HG03558 (cell line): ENCODE measurements at regions not wholly inside any gene's neighbourhood (a gene's known extent, or its start where the extent isn't known, plus 50 kb on each side); places are given as distances from the start of the nearest gene placed in this dataset.

Experiments used
- ATAC-seq: cut with Tn5 transposase; IDR thresholded peaks from one replicate; pipeline ENCODE4 v1.9.1; 2021; ENCODE audit warnings: moderate number of reproducible peaks; ENCODE audit not compliant: unreplicated experiment; ENCODE audit errors: extremely low read depth

GRCh38 chr2:18214936-18215335 is 336.5 kb downstream of the KCNS3 start:
- ATAC-seq: no peak

- ATAC-seq: no peak
These were observed 335.5 kb downstream of the KCNS3 start for GRCh38 chr2:18213986-18214385.

GRCh38 chr2:18209934-18210639 is 331.6 kb downstream of the KCNS3 start:
- ATAC-seq: no peak

GRCh38 chr2:18208956-18209355 is 330.5 kb downstream of the KCNS3 start:
- ATAC-seq: no peak

- no peak for ATAC-seq
These were observed 322.3 kb downstream of the KCNS3 start for GRCh38 chr2:18200771-18201170.

- no peak for ATAC-seq
These were observed 320.2 kb downstream of the KCNS3 start for GRCh38 chr2:18198677-18199076.

GRCh38 chr2:18194161-18194560 is 315.7 kb downstream of the KCNS3 start:
- no peak for ATAC-seq

GRCh38 chr2:18186816-18187613 is 308.5 kb downstream of the KCNS3 start:
- no peak for ATAC-seq

- ATAC-seq: no peak
These were observed 304.4 kb downstream of the KCNS3 start for GRCh38 chr2:18182861-18183260.

GRCh38 chr2:18180912-18181311 is 302.4 kb downstream of the KCNS3 start:
- ATAC-seq: no peak

GRCh38 chr2:18180031-18180610 is 301.7 kb downstream of the KCNS3 start:
- no peak for ATAC-seq

- ATAC-seq: peak; percentile 83
These were observed 300.4 kb downstream of the KCNS3 start for GRCh38 chr2:18178736-18179349.

GRCh38 chr2:18176679-18177215 is 298.3 kb downstream of the KCNS3 start:
- no peak for ATAC-seq

GRCh38 chr2:18172607-18173006 is 294.1 kb downstream of the KCNS3 start:
- ATAC-seq: no peak

- no peak for ATAC-seq
These were observed 293.0 kb downstream of the KCNS3 start for GRCh38 chr2:18171191-18172139.

- no peak for ATAC-seq
These were observed 292.2 kb downstream of the KCNS3 start for GRCh38 chr2:18170642-18171041.

- ATAC-seq: no peak
These were observed 291.4 kb downstream of the KCNS3 start for GRCh38 chr2:18169893-18170175.

GRCh38 chr2:18169121-18169892 is 290.8 kb downstream of the KCNS3 start:
- no peak for ATAC-seq

- ATAC-seq: no peak
These were observed 289.4 kb downstream of the KCNS3 start for GRCh38 chr2:18167871-18168270.
